SK-N-SH (cell line): ENCODE measurements at regions not wholly inside any gene's neighbourhood (a gene's known extent, or its start where the extent isn't known, plus 50 kb on each side); places are given as distances from the start of the nearest gene placed in this dataset.

Experiments
- CTCF ChIA-PET: fragments of 300-600, 350-600 bp; formaldehyde crosslinking; extraction: SDS; loops from one replicate; lab custom pipeline; 2021; lab: Yijun Ruan, JAX
- POLR2A ChIA-PET: fragments of 350-600 bp; sonication (Branson Sonifier 250); formaldehyde crosslinking; extraction: SDS; loops from one replicate; lab custom pipeline; 2020; ENCODE audit warnings: antibody characterized with exemption, inconsistent platforms; lab: Yijun Ruan, JAX
- DNase-seq: peaks from one replicate; pipeline ENCODE4 v3.0.0; 2012
- H2AFZ ChIP-seq: fragments of 200-600 bp; sonication (generic); 2 replicates; pipeline ENCODE4 v1.8.1; 2016; ENCODE audit warnings: antibody characterized with exemption, mild to moderate bottlenecking, low read depth
- H3F3A ChIP-seq: fragments of 200-600 bp; sonication (generic); replicated peaks from 2 replicates; pipeline ENCODE3; 2016; ENCODE audit warnings: antibody characterized with exemption, mild to moderate bottlenecking; ENCODE audit not compliant: insufficient read depth
- H3K27ac ChIP-seq, 2 experiments: fragments of 200-500 bp in 1 of 2; fragments of 200-600 bp in 1 of 2; sonication (Bioruptor generic) in 1 of 2; sonication (generic), shearing (Covaris generic) in 1 of 2; 2 replicates each; pipeline versions ENCODE4 v1.5.1 to v1.6.1; 2014 to 2016; ENCODE audit warnings: low read depth in 2 of 2, inconsistent platforms in 1 of 2, low read length in 1 of 2, mild to moderate bottlenecking in 1 of 2, mixed read lengths in 1 of 2
- H3K27me3 ChIP-seq: fragments of 200-600 bp; sonication (generic), shearing (Covaris generic); 2 replicates; pipeline ENCODE4 v1.6.1; 2016; ENCODE audit warnings: mixed run types; ENCODE audit not compliant: insufficient read depth
- H3K36me3 ChIP-seq, 2 experiments: fragments of 200-500 bp in 1 of 2; fragments of 200-600 bp in 1 of 2; sonication (Bioruptor generic) in 1 of 2; sonication (generic) in 1 of 2; replicated peaks in 1 of 2; 2 replicates each; pipeline versions ENCODE3 to v1.5.1; 2014 to 2016; ENCODE audit warnings: low read length in 1 of 2, mild to moderate bottlenecking in 1 of 2; ENCODE audit not compliant: insufficient read depth in 2 of 2, control insufficient read depth in 1 of 2
- H3K4me1 ChIP-seq, 2 experiments: fragments of 200-500 bp in 1 of 2; fragments of 200-600 bp in 1 of 2; sonication (Bioruptor generic) in 1 of 2; sonication (generic), shearing (Covaris generic) in 1 of 2; 2 replicates each; pipeline versions ENCODE4 v1.5.1 to v1.6.1; 2014 to 2016; ENCODE audit warnings: low read depth in 1 of 2, low read length in 1 of 2, mixed run types in 1 of 2; ENCODE audit not compliant: insufficient read depth in 2 of 2, control insufficient read depth in 1 of 2
- H3K4me2 ChIP-seq: fragments of 200-600 bp; sonication (generic), shearing (Covaris generic); 2 replicates; pipeline ENCODE4 v1.6.1; 2017; ENCODE audit warnings: mixed run types
- H3K4me3 ChIP-seq, 2 experiments: fragments of 200-500 bp in 1 of 2; fragments of 200-600 bp in 1 of 2; sonication (Bioruptor generic) in 1 of 2; sonication (generic), shearing (Covaris generic) in 1 of 2; 2 replicates each; pipeline versions ENCODE4 v1.5.1 to v1.8.1; 2014 to 2016; ENCODE audit warnings: low read depth in 2 of 2, inconsistent platforms in 1 of 2, low read length in 1 of 2, mild to moderate bottlenecking in 1 of 2, mixed read lengths in 1 of 2, moderate library complexity in 1 of 2
- H3K79me2 ChIP-seq: fragments of 200-600 bp; sonication (generic); 2 replicates; pipeline ENCODE4 v1.8.1; 2017; ENCODE audit warnings: mild to moderate bottlenecking; ENCODE audit not compliant: insufficient read depth
- H3K9ac ChIP-seq: fragments of 200-600 bp; sonication (generic); 2 replicates; pipeline ENCODE4 v1.6.1; 2017; ENCODE audit warnings: mixed run types
- H3K9me2 ChIP-seq: fragments of 200-600 bp; sonication (generic); 2 replicates; pipeline ENCODE4 v1.6.1; 2017; ENCODE audit warnings: mixed run types
- H3K9me3 ChIP-seq: fragments of 200-600 bp; sonication (generic); 2 replicates; pipeline ENCODE4 v1.6.1; 2017; ENCODE audit warnings: mixed run types, mild to moderate bottlenecking, moderate library complexity
- H4K20me1 ChIP-seq: fragments of 200-600 bp; sonication (generic); 2 replicates; pipeline ENCODE4 v1.6.1; 2017; ENCODE audit warnings: mild to moderate bottlenecking, mixed run types; ENCODE audit not compliant: insufficient read depth
- EP300 ChIP-seq, 2 experiments: IDR thresholded peaks; 2 replicates each; pipeline versions ENCODE4 v1.4.0 to v1.6.1; 2012; ENCODE audit warnings: borderline replicate concordance in 1 of 2, low read depth in 1 of 2, low read length in 1 of 2
- FOXJ3 ChIP-seq: sonication (generic); formaldehyde crosslinking; IDR thresholded peaks from 2 replicates; pipeline ENCODE4 v1.5.1; 2020; ENCODE audit warnings: mild to moderate bottlenecking, missing genetic modification reagents
- JUND ChIP-seq: IDR thresholded peaks from 2 replicates; pipeline ENCODE4 v1.4.0; 2012
- MAX ChIP-seq: IDR thresholded peaks from 2 replicates; pipeline ENCODE4 v1.4.0; 2012; ENCODE audit warnings: low read depth
- PBX3 ChIP-seq: IDR thresholded peaks from 2 replicates; pipeline ENCODE4; 2012
- REST ChIP-seq: IDR thresholded peaks from 2 replicates; pipeline ENCODE4 v1.6.1; 2012; ENCODE audit warnings: mild to moderate bottlenecking, low read depth, low read length, moderate library complexity
- RXRA ChIP-seq: IDR thresholded peaks from 2 replicates; pipeline ENCODE4 v1.4.0; 2012; ENCODE audit warnings: low read depth, mild to moderate bottlenecking, borderline replicate concordance
- SIN3A ChIP-seq: IDR thresholded peaks from 2 replicates; pipeline ENCODE4 v1.6.1; 2012; ENCODE audit warnings: low read depth, mild to moderate bottlenecking, low read length, moderate library complexity, borderline replicate concordance
- USF2 ChIP-seq: fragments of 150-350 bp; IDR thresholded peaks from 2 replicates; pipeline ENCODE4 v1.6.1; 2017; ENCODE audit warnings: antibody characterized with exemption, low read length, low read depth, borderline replicate concordance
- YY1 ChIP-seq: IDR thresholded peaks from 2 replicates; pipeline ENCODE4 v1.4.0; 2012; ENCODE audit warnings: low read depth, mild to moderate bottlenecking
- WGBS: methylation state at CpG from one replicate; pipeline ENCODE4 v1.1.6; 2017; ENCODE audit warnings: low lambda C conversion rate; 5-methylcytosine and 5-hydroxymethylcytosine counted together
- TF ChIP-seq, protein P1 (sequence below): IDR thresholded peaks from 2 replicates; pipeline ENCODE4 v1.4.0; 2012; ENCODE audit warnings: low read depth, borderline replicate concordance

DNA sequence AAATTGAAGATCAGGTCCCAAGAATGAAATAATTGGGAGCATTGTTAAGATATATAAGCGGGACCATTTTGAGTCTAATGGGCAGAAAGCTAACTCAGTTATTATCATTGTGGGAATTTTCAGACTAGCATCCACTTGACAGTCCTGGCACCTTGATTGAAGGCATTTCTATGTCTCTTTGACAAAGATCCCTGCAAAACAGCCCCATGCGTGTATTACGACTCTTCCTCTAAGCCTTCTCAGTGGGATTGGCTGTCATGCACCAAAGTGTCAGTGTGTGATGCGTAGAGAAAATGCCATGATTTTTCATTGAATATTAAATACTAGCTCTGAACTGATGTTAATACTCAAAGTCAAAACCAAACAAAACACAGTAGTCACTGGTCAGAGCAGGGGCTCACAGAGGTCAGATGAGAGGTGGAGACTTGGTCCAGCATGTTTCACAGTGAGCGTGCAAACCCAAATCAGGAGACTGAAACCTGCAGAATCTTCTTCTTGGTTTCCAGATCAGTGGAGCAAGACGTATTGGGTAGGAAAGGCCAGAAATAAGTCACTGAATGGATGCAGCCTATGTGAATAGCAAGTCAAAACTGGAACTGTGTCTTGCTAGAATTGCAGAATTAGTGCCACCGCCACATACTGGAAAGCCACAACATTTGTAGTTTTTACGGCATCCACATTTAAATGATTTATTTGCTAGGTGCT, 303.6 kb upstream of the AKR1E2 start (continued):
- TF ChIP-seq PBX3 = no peak

GRCh38 chr10:4519658-4520402, 306.2 kb upstream of the AKR1E2 start:
- no peak overlapping the region for H3K4me3 ChIP-seq
- CTCF ChIA-PET = no interaction called here
- no peaks in the 10 kb centered on the region for H3K79me2 ChIP-seq
- no peak overlapping the region for H3K9ac ChIP-seq
- H4K20me1 ChIP-seq = no peaks in the 10 kb centered on the region
- H3F3A ChIP-seq = no peaks in the 10 kb centered on the region
- TF ChIP-seq REST (no peak), MAX (no peak), USF2 (no peak), FOXJ3 (CRISPR knock-in tag) (no peak), SIN3A (no peak), EP300 (IDR thresholded peaks at IDR 0.05; ENCODE audit: borderline replicate concordance in 1 of 2, low read depth in 1 of 2, low read length in 1 of 2) (no peak), JUND (no peak), YY1 (no peak), RXRA (no peak)
- TF ChIP-seq, protein P1, sequence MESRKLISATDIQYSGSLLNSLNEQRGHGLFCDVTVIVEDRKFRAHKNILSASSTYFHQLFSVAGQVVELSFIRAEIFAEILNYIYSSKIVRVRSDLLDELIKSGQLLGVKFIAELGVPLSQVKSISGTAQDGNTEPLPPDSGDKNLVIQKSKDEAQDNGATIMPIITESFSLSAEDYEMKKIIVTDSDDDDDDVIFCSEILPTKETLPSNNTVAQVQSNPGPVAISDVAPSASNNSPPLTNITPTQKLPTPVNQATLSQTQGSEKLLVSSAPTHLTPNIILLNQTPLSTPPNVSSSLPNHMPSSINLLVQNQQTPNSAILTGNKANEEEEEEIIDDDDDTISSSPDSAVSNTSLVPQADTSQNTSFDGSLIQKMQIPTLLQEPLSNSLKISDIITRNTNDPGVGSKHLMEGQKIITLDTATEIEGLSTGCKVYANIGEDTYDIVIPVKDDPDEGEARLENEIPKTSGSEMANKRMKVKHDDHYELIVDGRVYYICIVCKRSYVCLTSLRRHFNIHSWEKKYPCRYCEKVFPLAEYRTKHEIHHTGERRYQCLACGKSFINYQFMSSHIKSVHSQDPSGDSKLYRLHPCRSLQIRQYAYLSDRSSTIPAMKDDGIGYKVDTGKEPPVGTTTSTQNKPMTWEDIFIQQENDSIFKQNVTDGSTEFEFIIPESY = no peak
- H3K36me3 ChIP-seq = no peaks in the 10 kb centered on the region
- WGBS = 100% methylated on average over 3 of the region's 3 CpGs
- no peaks in the 10 kb centered on the region for H3K9me2 ChIP-seq
- no peak overlapping the region for H3K4me2 ChIP-seq
- no peak overlapping the region for H3K27ac ChIP-seq
- no peaks in the 10 kb centered on the region for H3K27me3 ChIP-seq
- POLR2A ChIA-PET = no interaction called here
- DNase-seq = no peak
- no peaks in the 10 kb centered on the region for H3K9me3 ChIP-seq
- H3K4me1 ChIP-seq = no peaks in the 10 kb centered on the region
- peak overlapping the region; percentile 43; the same call in 1 of the 2 replicates for H2AFZ ChIP-seq
